ENCODE measurements at regions not wholly inside any gene's neighbourhood (a gene's known extent, or its start where the extent isn't known, plus 50 kb on each side); places are given as distances from the start of the nearest gene placed in this dataset.

GRCh38 chr18:55031576-55031975 lies 72.3 kb upstream of the CCDC68 start:
- no peak for TF ChIP-seq CTCF (IDR thresholded peaks at IDR 0.05)
- TF ChIP-seq POLR2AphosphoS5 (IDR thresholded peaks at IDR 0.05): no peak
- TF ChIP-seq POLR2A (IDR thresholded peaks at IDR 0.05): no peak

Measured in prostate gland (tissue), 2 donors.